ENCODE measurements at regions not wholly inside any gene's neighbourhood (a gene's known extent, or its start where the extent isn't known, plus 50 kb on each side); places are given as distances from the start of the nearest gene placed in this dataset.

GRCh38 chr1:170230323-170230722, 84.6 kb downstream of the NTMT2 start:
- Histone ChIP-seq H3K79me2 (ENCODE audit: insufficient read depth, low read depth, low read length) (no peaks in the 10 kb centered on the region), H3K9me2 (ENCODE audit: insufficient read depth, low read length) (no peaks in the 10 kb centered on the region), H3K4me1 (ENCODE audit: insufficient read depth, low read length, poor library complexity, severe bottlenecking) (no peaks in the 10 kb centered on the region), H3K27ac (ENCODE audit: low read depth, low read length, poor library complexity, severe bottlenecking) (no peak overlapping the region), H3K36me3 (ENCODE audit: insufficient read depth, low read length) (no peaks in the 10 kb centered on the region), H3K4me3 (ENCODE audit: low read depth, low read length, poor library complexity, severe bottlenecking) (no peak overlapping the region), H4K20me1 (ENCODE audit: insufficient read depth, low read length) (no peaks in the 10 kb centered on the region), H2AFZ (ENCODE audit: low read length) (no peak overlapping the region), H3K4me2 (ENCODE audit: low read length) (no peak overlapping the region), H3K9me3 (ENCODE audit: low read length) (no peaks in the 10 kb centered on the region)
- no peak for TF ChIP-seq EZH2phosphoT487 (IDR thresholded peaks at IDR 0.05; ENCODE audit: borderline replicate concordance, low read depth, low read length)
- TF ChIP-seq CTCF (conservative IDR thresholded peaks at IDR 0.05; ENCODE audit: low read length), result no peak
- intact Hi-C loops (cut with micrococcal nuclease; ENCODE audit: unreplicated experiment), result no loop called here
- no peak for DNase-seq (ENCODE audit: low spot score)
- POLR2A ChIA-PET, result no interaction called here
- no TSS peak for BruUV-seq (replicated peaks)
- CTCF ChIA-PET (ENCODE audit: unreplicated experiment), result no interaction called here

GRCh38 chr1:170231662-170232061, 85.9 kb downstream of the NTMT2 start:
- no peak overlapping the region for H2AFZ ChIP-seq (ENCODE audit: low read length)
- CTCF ChIA-PET (ENCODE audit: unreplicated experiment), result no interaction called here
- no TSS peak for BruUV-seq (replicated peaks)
- no peak for TF ChIP-seq EZH2phosphoT487 (IDR thresholded peaks at IDR 0.05; ENCODE audit: borderline replicate concordance, low read depth, low read length)
- no peak for TF ChIP-seq CTCF (conservative IDR thresholded peaks at IDR 0.05; ENCODE audit: low read length)
- no peaks in the 10 kb centered on the region for H4K20me1 ChIP-seq (ENCODE audit: insufficient read depth, low read length)
- no peaks in the 10 kb centered on the region for H3K4me1 ChIP-seq (ENCODE audit: insufficient read depth, low read length, poor library complexity, severe bottlenecking)
- intact Hi-C loops (cut with micrococcal nuclease; ENCODE audit: unreplicated experiment), result no loop called here
- H3K4me3 ChIP-seq (ENCODE audit: low read depth, low read length, poor library complexity, severe bottlenecking), result no peak overlapping the region
- no peaks in the 10 kb centered on the region for H3K36me3 ChIP-seq (ENCODE audit: insufficient read depth, low read length)
- H3K4me2 ChIP-seq (ENCODE audit: low read length), result no peak overlapping the region
- H3K9me2 ChIP-seq (ENCODE audit: insufficient read depth, low read length), result no peaks in the 10 kb centered on the region
- no peaks in the 10 kb centered on the region for H3K79me2 ChIP-seq (ENCODE audit: insufficient read depth, low read depth, low read length)
- POLR2A ChIA-PET, result no interaction called here
- no peak for DNase-seq (ENCODE audit: low spot score)
- no peak overlapping the region for H3K27ac ChIP-seq (ENCODE audit: low read depth, low read length, poor library complexity, severe bottlenecking)
- H3K9me3 ChIP-seq (ENCODE audit: low read length), result no peaks in the 10 kb centered on the region

GRCh38 chr1:170238704-170239391, 93.1 kb downstream of the NTMT2 start:
- ChIA-PET POLR2A (no interaction called here), CTCF (ENCODE audit: unreplicated experiment) (no interaction called here)
- H3K9me2 ChIP-seq (ENCODE audit: insufficient read depth, low read length), result no peaks in the 10 kb centered on the region
- no peak overlapping the region for H2AFZ ChIP-seq (ENCODE audit: low read length)
- no peak for TF ChIP-seq EZH2phosphoT487 (IDR thresholded peaks at IDR 0.05; ENCODE audit: borderline replicate concordance, low read depth, low read length)
- no peak for TF ChIP-seq CTCF (conservative IDR thresholded peaks at IDR 0.05; ENCODE audit: low read length)
- no peak for DNase-seq (ENCODE audit: low spot score)
- intact Hi-C loops (cut with micrococcal nuclease; ENCODE audit: unreplicated experiment), result no loop called here
- H3K4me2 ChIP-seq (ENCODE audit: low read length), result no peak overlapping the region
- H3K4me1 ChIP-seq (ENCODE audit: insufficient read depth, low read length, poor library complexity, severe bottlenecking), result no peaks in the 10 kb centered on the region
- no peaks in the 10 kb centered on the region for H4K20me1 ChIP-seq (ENCODE audit: insufficient read depth, low read length)
- no TSS peak for BruUV-seq (replicated peaks)
- no peaks in the 10 kb centered on the region for H3K9me3 ChIP-seq (ENCODE audit: low read length)
- no peak overlapping the region for H3K27ac ChIP-seq (ENCODE audit: low read depth, low read length, poor library complexity, severe bottlenecking)
- H3K79me2 ChIP-seq (ENCODE audit: insufficient read depth, low read depth, low read length), result no peaks in the 10 kb centered on the region
- no peaks in the 10 kb centered on the region for H3K36me3 ChIP-seq (ENCODE audit: insufficient read depth, low read length)
- H3K4me3 ChIP-seq (ENCODE audit: low read depth, low read length, poor library complexity, severe bottlenecking), result no peak overlapping the region

Measured in OCI-LY7 (cell line).